Adrenal gland (tissue), 9 donors: ENCODE measurements at regions not wholly inside any gene's neighbourhood (a gene's known extent, or its start where the extent isn't known, plus 50 kb on each side); places are given as distances from the start of the nearest gene placed in this dataset.

Experiments
- DNase-seq, 7 donors: peaks; one replicate each; pipeline ENCODE4 v3.0.0-alpha.2; 2019 to 2020
- H3K27ac ChIP-seq, 5 donors: fragments of 200-600 bp; sonication (generic) in 4 of 5; 1 replicate in 3 of 5; 2 replicates in 2 of 5; pipeline versions ENCODE4 v1.5.1 to v1.8.0; 2016 to 2020; ENCODE audit warnings: mild to moderate bottlenecking in 1 of 5
- H3K27me3 ChIP-seq: fragments of 200-600 bp; 2 replicates; pipeline ENCODE4 v1.8.0; 2021
- H3K36me3 ChIP-seq, 2 donors: fragments of 200-600 bp; replicated peaks in 1 of 2; 1 replicate in 1 of 2; 2 replicates in 1 of 2; pipeline versions ENCODE4 v1.5.1 to v1.8.0; 2018 to 2022
- H3K4me1 ChIP-seq, 2 donors: fragments of 200-600 bp; replicated peaks in 1 of 2; 1 replicate in 1 of 2; 2 replicates in 1 of 2; pipeline versions ENCODE4 v1.5.1 to v1.8.0; 2018 to 2021
- H3K4me3 ChIP-seq, 4 donors: fragments of 200-600 bp; sonication (generic) in 3 of 4; one replicate each; pipeline ENCODE4 v1.5.1; 2016 to 2018
- H3K9me3 ChIP-seq, 3 donors: fragments of 200-600 bp; sonication (generic) in 1 of 3; replicated peaks in 1 of 3; 1 replicate in 2 of 3; 2 replicates in 1 of 3; pipeline versions ENCODE4 v1.5.1 to v1.8.0; 2016 to 2021
- CTCF ChIP-seq, 6 experiments: fragments of 450-650 bp in 4 of 6; fragments of 200-600 bp in 2 of 6; sonication (generic) in 1 of 6; IDR thresholded peaks; 1 replicate in 5 of 6; 2 replicates in 1 of 6; pipeline versions ENCODE4 v1.5.1 to v1.8.0; 2016 to 2021; ENCODE audit warnings: antibody characterized with exemption in 6 of 6, mild to moderate bottlenecking in 2 of 6, moderate library complexity in 1 of 6
- POLR2A ChIP-seq, 2 donors: fragments of 450-650 bp; IDR thresholded peaks; one replicate each; pipeline ENCODE4 v1.6.1; 2017; ENCODE audit warnings: antibody characterized with exemption in 2 of 2, mild to moderate bottlenecking in 2 of 2, moderate library complexity in 1 of 2
- WGBS, 4 donors: extraction: QIAGEN DNeasy Blood & Tissue Kit in 2 of 4; methylation state at CpG; one replicate each; pipeline versions ENCODE4 v1.1.5 to v1.1.7; 2013 to 2017; 5-methylcytosine and 5-hydroxymethylcytosine counted together
- intact Hi-C, 2 donors: fragments of 100-400 bp; cut with DNase I; formaldehyde crosslinking; loops; one replicate each; pipeline versions ENCODE4 v1.14.1 to v1.15.0; 2022 to 2023
- donor health status: healthy with polysubstance abuse.
- donor health status: Bipolar disorder and iron deficiency.
- donor health status: DM: yes; HTN: yes; CAD: no.
- donor health status: DM: no; HTN: no; CAD: no.
- donor health status: DM: no; HTN: no; CAD: no.

GRCh38 chr17:53012364-53012763 is 810.4 kb upstream of the KIF2B start:
- intact Hi-C loops = no loop called here
- no peaks in the 10 kb centered on the region for H3K27me3 ChIP-seq
- no peaks in the 10 kb centered on the region for H3K4me1 ChIP-seq
- H3K9me3 ChIP-seq = no peaks in the 10 kb centered on the region
- no peak for DNase-seq
- no peak overlapping the region for H3K4me3 ChIP-seq
- WGBS, 4 donors = 57 to 81% (median 70%) methylated on average over 2 of the region's 2 CpGs
- no peak for TF ChIP-seq POLR2A (IDR thresholded peaks at IDR 0.05)
- no peak for TF ChIP-seq CTCF (IDR thresholded peaks at IDR 0.05)
- H3K36me3 ChIP-seq = no peaks in the 10 kb centered on the region
- no peak overlapping the region for H3K27ac ChIP-seq

GRCh38 chr17:53006006-53006405 is 816.7 kb upstream of the KIF2B start:
- Histone ChIP-seq H3K27ac (no peak overlapping the region), H3K4me3 (no peak overlapping the region), H3K4me1 (no peaks in the 10 kb centered on the region), H3K27me3 (no peaks in the 10 kb centered on the region), H3K36me3 (no peaks in the 10 kb centered on the region), H3K9me3 (no peaks in the 10 kb centered on the region)
- no peak for TF ChIP-seq CTCF (IDR thresholded peaks at IDR 0.05)
- no peak for TF ChIP-seq POLR2A (IDR thresholded peaks at IDR 0.05)
- WGBS, 4 donors = 51 to 76% (median 55%) methylated on average over 1 of the region's 1 CpG
- no peak for DNase-seq
- intact Hi-C loops = no loop called here

GRCh38 chr17:53004902-53005301 is 817.8 kb upstream of the KIF2B start:
- DNase-seq = no peak
- H3K4me1 ChIP-seq = no peaks in the 10 kb centered on the region
- TF ChIP-seq CTCF (IDR thresholded peaks at IDR 0.05) = no peak
- TF ChIP-seq POLR2A (IDR thresholded peaks at IDR 0.05) = no peak
- no peaks in the 10 kb centered on the region for H3K36me3 ChIP-seq
- no peak overlapping the region for H3K27ac ChIP-seq
- intact Hi-C loops = no loop called here
- no peak overlapping the region for H3K4me3 ChIP-seq
- no peaks in the 10 kb centered on the region for H3K9me3 ChIP-seq
- no peaks in the 10 kb centered on the region for H3K27me3 ChIP-seq

- 65 to 71% (median 66%) methylated on average over 3 of the region's 3 CpGs for WGBS, 4 donors
- DNase-seq = no peak
- intact Hi-C loops = no loop called here
- Histone ChIP-seq H3K4me3 (no peak overlapping the region), H3K4me1 (no peaks in the 10 kb centered on the region), H3K27me3 (no peaks in the 10 kb centered on the region), H3K9me3 (no peaks in the 10 kb centered on the region), H3K36me3 (no peaks in the 10 kb centered on the region), H3K27ac (no peak overlapping the region)
- TF ChIP-seq POLR2A (IDR thresholded peaks at IDR 0.05) (no peak), CTCF (IDR thresholded peaks at IDR 0.05) (no peak)
These were observed 826.8 kb upstream of the KIF2B start for GRCh38 chr17:52995881-52996280.
